ENCODE measurements at regions not wholly inside any gene's neighbourhood (a gene's known extent, or its start where the extent isn't known, plus 50 kb on each side); places are given as distances from the start of the nearest gene placed in this dataset.
A peak's percentile ranks its signal among the peaks of the same experiment; 100 is the strongest.
"Not testable (repeated sequence)": the region's sequence is repeated elsewhere in the genome, so short reads cannot be mapped to it uniquely, and the experiment has no call there.

DNA sequence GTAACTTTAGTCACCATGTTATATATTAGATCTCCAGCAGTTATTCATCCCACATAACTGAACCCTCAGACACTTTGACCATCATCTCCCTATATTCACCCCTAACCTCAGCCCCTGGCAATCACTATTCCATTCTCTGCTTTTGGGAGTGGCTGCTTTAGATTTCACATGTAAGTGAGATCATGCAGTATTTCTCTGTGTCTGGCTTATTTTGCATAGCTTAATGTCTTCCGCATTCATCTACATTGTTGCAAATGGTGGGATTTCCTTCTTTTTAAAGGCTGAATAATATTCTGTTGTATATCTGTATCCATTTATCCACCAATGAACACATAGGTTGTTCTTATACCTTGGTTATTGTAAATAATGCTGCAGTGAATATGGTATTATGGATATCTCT is 411.6 kb upstream of the ZEB2 start:
- DNase-seq (ENCODE audit: insufficient read length, low spot score) (no peak), FAIRE-seq (no peak)

GRCh38 chr2:144927429-144927828 is 407.5 kb upstream of the ZEB2 start:
- no peak for DNase-seq (ENCODE audit: insufficient read length, low spot score)

GRCh38 chr2:144925886-144926285 is 406.0 kb upstream of the ZEB2 start:
- FAIRE-seq (no peak), DNase-seq (ENCODE audit: insufficient read length, low spot score) (no peak)

More at GRCh38 chr2:144927429-144927828, 407.5 kb upstream of the ZEB2 start:
- FAIRE-seq = no peak

GRCh38 chr2:144924827-144925226 is 404.9 kb upstream of the ZEB2 start:
- FAIRE-seq (no peak), DNase-seq (ENCODE audit: insufficient read length, low spot score) (no peak)

DNA sequence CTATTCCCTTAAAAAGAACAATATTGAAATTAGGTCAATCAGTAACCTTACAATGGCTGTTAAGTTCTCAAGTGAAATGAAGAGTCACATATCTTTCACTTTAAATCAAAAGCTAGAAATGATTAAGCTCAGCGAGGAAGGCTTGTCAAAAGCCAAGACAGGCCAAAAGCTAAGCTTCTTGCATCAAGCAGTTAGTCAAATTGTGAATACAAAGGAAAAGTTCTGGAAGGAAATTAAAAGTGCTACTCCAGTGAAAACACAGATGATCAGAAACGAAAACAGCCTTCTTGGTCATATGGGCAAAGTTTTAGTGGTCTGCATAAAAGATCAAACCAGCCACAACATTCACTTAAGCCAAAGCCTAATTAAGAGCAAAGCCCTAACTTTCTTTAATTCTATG is 402.6 kb upstream of the ZEB2 start:
- FAIRE-seq (peak; percentile 4), DNase-seq (ENCODE audit: insufficient read length, low spot score) (no peak)

GRCh38 chr2:144920755-144921530 is 401.0 kb upstream of the ZEB2 start:
- no peak for DNase-seq (ENCODE audit: insufficient read length, low spot score)
- FAIRE-seq = no peak

DNA sequence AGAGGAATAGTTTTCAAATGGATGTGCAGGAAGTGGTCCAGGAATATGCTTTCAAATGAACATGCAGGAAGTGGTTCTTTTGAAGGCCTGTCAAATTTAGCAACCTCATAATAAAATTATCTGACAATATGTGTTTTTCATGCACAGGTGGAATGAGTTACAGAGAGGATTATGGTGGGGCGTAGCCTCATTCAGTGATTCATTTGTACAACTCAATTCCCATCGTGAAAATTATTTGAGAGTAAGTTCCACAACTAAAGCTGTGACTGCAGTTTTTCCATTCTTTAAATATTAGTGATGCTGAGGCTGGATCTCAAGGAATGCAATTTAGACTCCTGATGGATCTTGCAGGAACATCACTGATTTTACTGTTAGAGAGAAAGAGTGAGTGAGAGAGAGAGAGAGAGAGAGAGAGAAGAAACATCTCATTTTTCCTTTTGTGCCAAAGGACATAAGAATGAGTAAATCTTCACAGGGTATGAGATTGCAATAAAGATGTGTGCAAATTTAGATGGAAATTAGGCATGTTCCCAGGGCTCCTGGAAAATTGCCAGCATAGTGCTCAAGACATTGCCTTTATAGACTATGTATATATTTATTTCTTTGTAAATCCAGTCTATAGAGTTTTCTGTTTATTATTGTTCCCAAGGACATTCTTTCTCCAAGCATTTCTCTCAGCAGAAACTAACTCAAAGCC is 394.9 kb upstream of the ZEB2 start:
- DNase-seq (ENCODE audit: insufficient read length, low spot score) (no peak), FAIRE-seq (no peak)

- DNase-seq (ENCODE audit: insufficient read length, low spot score) (no peak), FAIRE-seq (no peak)
Measured at GRCh38 chr2:144914113-144914512, 394.2 kb upstream of the ZEB2 start.

DNA sequence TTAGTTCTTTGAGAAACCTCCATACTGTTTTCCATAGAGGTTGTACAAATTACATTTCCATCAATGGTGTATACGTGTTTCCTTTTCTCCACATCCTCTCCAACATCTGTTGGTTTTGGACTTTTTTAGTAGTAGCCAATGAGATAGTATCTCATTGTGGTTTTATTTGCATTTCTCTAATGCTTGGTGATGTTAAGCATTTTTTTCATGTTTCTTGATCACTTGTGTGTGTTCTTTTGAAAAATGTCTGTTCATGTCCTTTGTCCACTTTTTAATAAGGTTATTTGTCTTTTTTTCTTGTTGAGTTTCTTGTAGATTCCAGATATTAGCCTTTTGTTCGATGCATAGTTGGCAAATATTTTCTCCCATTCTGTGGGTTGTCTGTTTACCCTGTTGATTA is 392.3 kb upstream of the ZEB2 start:
- no peak for DNase-seq (ENCODE audit: insufficient read length, low spot score)
- FAIRE-seq = no peak

- FAIRE-seq (no peak), DNase-seq (ENCODE audit: insufficient read length, low spot score) (no peak)
Measured at GRCh38 chr2:144905956-144906355, 386.0 kb upstream of the ZEB2 start.

DNA sequence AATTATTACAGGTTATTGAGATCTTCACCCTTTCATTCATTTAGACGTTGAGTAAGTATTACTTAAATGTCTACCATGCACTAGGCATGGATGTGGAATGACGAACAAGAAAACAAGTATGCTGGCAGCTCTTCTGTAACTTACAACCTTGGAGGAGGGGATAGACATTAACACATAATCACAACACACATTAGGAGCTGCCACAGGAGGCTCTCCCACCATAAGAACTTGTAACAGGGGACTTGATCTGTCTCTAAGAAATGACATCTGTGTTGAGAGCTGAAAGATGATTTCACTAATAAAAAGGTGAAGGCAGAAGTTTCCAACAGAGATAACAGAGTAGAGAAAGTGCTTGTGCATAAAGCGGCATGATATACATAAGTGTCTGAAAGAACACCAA is 384.7 kb upstream of the ZEB2 start:
- DNase-seq (ENCODE audit: insufficient read length, low spot score) = no peak
- no peak for FAIRE-seq

DNA sequence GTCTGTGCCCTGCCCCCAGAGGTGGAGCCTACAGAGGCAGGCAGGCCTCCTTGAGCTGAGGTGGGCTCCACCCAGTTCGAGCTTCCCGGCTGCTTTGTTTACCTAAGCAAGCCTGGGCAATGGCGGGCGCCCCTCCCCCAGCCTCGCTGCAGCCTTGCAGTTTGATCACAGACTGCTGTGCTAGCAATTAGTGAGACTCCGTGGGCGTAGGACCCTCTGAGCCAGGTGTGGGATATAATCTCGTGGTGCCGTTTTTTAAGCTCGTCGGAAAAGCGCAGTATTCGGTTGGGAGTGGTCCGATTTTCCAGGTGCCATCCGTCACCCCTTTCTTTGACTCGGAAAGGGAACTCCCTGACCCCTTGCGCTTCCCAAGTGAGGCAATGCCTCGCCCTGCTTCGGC is 383.1 kb upstream of the ZEB2 start:
- not testable (repeated sequence) for FAIRE-seq; DNase-seq (ENCODE audit: insufficient read length, low spot score)

GRCh38 chr2:144901386-144901785 is 381.5 kb upstream of the ZEB2 start:
- not testable (repeated sequence) for DNase-seq (ENCODE audit: insufficient read length, low spot score); FAIRE-seq

DNA sequence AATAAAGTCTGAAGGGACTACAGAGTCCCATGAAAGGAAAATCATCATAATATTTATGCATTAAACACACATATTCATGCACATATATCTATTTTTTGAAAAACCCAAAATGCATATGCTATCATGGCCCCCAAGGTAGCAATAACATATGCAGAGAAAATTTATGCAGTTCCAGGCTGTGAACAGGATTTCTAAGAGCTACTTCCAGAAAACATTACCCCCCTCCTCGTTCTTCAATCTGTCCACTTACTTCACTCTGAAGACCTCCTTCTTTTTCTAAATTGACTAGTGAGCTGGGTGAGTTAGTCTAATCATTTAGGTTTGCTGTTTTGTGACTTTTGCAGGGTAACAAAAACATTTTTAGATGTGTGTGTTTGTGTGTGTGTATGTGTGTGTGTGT is 376.4 kb upstream of the ZEB2 start:
- DNase-seq (ENCODE audit: insufficient read length, low spot score) = no peak
- FAIRE-seq = no peak

- DNase-seq (ENCODE audit: insufficient read length, low spot score) = no peak
- FAIRE-seq = no peak
Measured at GRCh38 chr2:144894612-144895599, 375.0 kb upstream of the ZEB2 start.

DNA sequence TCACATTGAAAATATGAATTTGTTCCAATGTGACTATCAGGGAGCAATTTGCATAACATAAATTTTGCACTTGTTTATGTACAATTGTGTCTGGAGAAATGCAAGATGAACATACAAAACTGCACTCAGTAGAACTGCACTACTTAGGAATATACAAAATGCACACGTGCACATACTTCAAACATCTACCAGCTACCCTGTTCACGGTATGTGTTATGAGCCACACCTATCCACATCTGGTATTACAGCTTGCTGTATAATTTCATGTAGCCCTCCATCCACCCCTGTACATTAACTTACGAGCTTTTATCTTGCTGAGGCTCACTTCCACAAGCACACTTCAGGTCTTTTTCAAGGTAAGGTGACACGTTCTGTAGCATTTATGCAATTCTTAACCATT is 373.5 kb upstream of the ZEB2 start:
- no peak for FAIRE-seq
- DNase-seq (ENCODE audit: insufficient read length, low spot score) = no peak

- FAIRE-seq (no peak), DNase-seq (ENCODE audit: insufficient read length, low spot score) (no peak)
Measured at GRCh38 chr2:144890828-144891227, 370.9 kb upstream of the ZEB2 start.

DNA sequence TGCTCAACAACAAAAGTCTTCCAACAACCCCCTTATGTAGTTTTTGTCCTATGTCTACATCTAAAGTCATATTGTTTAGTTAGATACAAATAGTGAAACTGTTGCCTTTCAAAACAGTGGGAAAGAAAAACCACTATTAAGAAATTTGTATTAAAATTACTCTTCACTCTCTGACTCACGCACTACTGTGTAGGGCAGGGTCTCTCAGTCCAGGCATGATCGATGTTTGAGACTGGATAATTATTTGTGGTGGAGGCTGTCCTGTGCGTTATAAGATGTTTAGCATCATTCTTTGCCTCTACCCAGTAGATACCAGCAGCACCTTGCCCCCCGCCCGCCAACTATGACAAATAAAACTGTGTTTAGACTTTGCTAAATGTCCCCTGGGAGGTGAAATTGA is 369.4 kb upstream of the ZEB2 start:
- no peak for DNase-seq (ENCODE audit: insufficient read length, low spot score)
- no peak for FAIRE-seq

DNA sequence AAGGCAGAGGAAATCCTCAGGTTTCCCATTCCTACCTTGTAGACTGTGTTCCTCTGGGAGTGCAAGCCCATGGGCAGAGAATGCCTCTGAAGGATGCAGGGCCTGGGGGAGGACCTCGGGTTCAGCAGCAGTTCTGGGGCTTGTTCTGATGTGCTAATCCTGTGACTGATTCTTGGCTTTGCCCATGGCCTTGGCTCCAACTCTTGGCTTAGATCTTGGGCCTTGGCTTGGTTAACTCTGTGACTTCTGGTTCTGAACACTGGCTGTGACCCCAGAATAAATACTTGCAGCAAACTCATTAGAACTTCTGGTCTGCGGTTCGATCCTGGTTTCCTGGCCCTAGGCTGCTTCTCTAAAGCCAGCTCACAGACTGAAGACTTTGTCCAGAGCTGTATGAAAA is 366.9 kb upstream of the ZEB2 start:
- DNase-seq (ENCODE audit: insufficient read length, low spot score) = no peak
- FAIRE-seq = no peak

DNA sequence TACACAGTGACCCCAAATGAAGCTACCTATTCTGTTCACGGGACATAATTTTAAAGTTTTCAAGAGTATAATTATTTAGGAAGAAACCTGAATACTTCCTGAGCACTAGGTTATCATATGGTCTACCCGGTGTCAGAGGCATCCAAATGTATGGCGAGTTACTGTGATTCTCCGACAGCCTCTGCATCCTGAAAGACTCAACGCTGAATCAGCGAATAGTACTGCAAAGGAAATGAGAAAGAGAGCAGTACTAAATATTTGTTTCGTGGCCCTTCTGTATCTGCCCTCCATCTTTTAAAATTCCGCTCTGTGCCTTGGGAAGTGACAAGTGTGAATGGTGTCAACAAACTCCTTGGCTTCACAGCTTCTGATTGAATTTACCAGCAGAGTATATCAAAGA is 358.0 kb upstream of the ZEB2 start:
- DNase-seq (ENCODE audit: insufficient read length, low spot score) = no peak
- no peak for FAIRE-seq

GRCh38 chr2:144876013-144876412 is 356.1 kb upstream of the ZEB2 start:
- FAIRE-seq (no peak), DNase-seq (ENCODE audit: insufficient read length, low spot score) (no peak)

Data from GM19239 (cell line).